ENCODE measurements at regions not wholly inside any gene's neighbourhood (a gene's known extent, or its start where the extent isn't known, plus 50 kb on each side); places are given as distances from the start of the nearest gene placed in this dataset.
A peak's percentile ranks its signal among the peaks of the same experiment; 100 is the strongest.

DNA sequence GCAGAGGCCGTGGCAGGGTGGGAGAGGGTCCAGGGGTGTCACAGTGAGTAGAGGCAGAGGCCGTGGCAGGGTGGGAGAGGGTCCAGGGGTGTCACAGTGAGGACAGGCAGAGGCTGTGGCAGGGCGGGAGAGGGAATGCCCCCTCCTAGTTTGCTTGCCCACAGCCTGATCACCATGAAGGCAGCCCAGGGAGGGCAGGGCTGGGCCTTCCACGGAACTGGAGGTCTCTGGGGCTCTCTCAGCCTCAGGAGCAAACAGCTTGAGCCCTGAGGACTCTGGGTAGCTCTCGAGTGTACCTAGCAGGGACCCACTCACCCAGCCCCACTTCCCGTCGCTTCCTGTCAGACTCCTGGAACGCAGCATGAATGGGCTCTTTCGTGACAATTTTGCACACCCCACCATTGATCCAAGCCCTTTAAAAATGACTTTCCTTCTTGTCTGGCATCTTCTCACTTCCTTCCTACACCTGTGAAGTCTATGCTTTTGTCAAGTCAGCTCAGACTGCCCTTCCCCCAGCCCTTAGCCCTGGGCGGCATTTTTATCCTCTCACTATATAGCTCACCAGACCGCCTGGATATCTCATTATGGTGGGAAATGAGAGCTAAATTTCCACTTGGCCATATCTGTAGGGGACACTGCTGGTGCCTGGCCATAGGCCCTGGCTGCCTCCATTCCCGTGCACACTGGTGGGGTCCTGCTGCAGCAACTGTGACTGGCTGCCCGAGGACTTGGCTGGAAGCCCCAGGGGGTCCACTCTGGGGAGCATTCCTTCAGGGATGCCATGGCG is 140.3 kb downstream of the CDC5L start:
- DNase-seq (no peak), ATAC-seq (peak; percentile 6)
- Mint-ChIP-seq H3K4me1 (peaks cover 22% of the 10 kb centered on the region), H3K27me3 (peaks cover 24% of the 10 kb centered on the region), H3K4me3 (no peak overlapping the region), H3K9me3 (no peaks in the 10 kb centered on the region), H3K27ac (no peak overlapping the region), H3K36me3 (ENCODE audit: low read depth) (no peaks in the 10 kb centered on the region)

DNA sequence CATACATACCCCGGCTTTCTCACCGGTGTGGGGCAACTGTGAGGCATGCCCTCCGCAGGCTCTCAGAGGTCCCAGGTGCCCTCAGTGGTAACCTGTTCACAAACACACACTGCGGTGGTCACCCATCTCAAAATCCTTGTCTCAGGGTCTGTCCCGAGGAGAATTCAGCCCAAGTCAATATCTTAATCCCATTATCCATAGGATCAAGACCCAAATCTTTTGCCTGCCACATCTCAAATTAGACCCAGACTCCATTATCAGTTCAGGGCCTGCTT is 140.8 kb downstream of the CDC5L start:
- Mint-ChIP-seq H3K4me3 (no peak overlapping the region), H3K27me3 (peaks cover 21% of the 10 kb centered on the region), H3K9me3 (no peaks in the 10 kb centered on the region), H3K4me1 (peaks cover 22% of the 10 kb centered on the region), H3K27ac (no peak overlapping the region), H3K36me3 (ENCODE audit: low read depth) (no peaks in the 10 kb centered on the region)
- no peak for ATAC-seq
- no peak for DNase-seq

DNA sequence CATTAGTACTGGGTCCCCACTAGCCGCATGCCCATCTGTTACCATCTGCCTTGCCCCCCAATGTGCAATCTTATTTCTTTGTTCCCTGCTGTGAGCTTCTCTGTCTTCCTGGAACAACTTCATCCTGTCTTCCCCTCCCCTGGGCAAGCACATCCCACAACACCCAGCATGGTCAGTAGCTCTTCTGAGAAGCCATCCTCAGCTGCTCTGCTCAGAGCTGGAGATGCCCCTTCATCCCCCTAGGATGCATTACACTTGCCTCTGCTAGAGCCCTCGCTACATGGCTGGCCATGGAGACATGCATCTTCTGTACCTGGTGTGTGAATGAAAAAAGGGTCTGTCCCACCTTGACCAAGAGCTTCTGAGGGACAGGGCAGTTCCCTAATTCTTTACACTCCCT is 141.2 kb downstream of the CDC5L start:
- Mint-ChIP-seq H3K4me1 (peaks cover 22% of the 10 kb centered on the region), H3K9me3 (no peaks in the 10 kb centered on the region), H3K4me3 (no peak overlapping the region), H3K27me3 (peaks cover 21% of the 10 kb centered on the region), H3K27ac (no peak overlapping the region), H3K36me3 (ENCODE audit: low read depth) (no peaks in the 10 kb centered on the region)
- no peak for ATAC-seq
- no peak for DNase-seq

DNA sequence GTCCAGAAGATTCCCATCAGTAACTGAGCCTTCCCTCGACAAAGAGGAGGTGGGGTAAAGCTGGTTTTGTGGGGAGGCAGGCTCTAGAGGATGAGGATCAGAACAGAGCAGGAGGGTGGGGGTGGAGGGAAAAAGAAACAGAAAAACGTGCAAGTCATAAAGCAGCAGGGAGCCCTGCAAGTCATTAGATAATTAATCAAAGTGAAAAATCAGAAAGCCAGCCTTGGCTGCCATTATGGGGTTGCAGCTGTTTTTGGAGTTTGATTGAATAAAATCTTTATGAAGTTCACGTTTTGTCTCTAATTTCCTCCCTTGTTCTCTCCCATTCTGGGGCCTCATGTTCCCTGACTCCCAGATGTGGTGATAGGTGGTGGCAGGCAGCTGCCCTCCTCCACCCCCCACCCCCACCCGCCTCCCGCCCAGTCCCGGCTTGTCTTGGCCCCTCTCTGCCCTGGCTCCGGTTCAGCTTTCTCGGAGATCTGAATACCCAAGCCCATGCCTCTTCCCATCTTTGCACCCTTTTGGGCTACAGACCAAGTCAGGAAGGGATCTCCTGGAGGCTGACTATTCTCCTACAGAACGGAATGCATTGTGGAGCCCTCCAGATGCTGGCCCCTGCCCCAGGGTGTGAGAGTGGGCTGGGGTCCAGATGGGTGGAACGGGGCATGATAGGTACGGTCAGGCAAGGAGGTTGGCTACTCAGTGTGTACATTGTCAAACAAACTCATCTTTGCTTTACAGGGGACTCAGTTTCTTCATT is 141.8 kb downstream of the CDC5L start:
- peaks cover 18% of the 10 kb centered on the region for H3K27me3 Mint-ChIP-seq
- peaks cover 22% of the 10 kb centered on the region for H3K4me1 Mint-ChIP-seq
- DNase-seq, result no peak
- no peaks in the 10 kb centered on the region for H3K9me3 Mint-ChIP-seq
- ATAC-seq, result no peak
- no peaks in the 10 kb centered on the region for H3K36me3 Mint-ChIP-seq (ENCODE audit: low read depth)
- no peak overlapping the region for H3K27ac Mint-ChIP-seq
- H3K4me3 Mint-ChIP-seq, result no peak overlapping the region

DNA sequence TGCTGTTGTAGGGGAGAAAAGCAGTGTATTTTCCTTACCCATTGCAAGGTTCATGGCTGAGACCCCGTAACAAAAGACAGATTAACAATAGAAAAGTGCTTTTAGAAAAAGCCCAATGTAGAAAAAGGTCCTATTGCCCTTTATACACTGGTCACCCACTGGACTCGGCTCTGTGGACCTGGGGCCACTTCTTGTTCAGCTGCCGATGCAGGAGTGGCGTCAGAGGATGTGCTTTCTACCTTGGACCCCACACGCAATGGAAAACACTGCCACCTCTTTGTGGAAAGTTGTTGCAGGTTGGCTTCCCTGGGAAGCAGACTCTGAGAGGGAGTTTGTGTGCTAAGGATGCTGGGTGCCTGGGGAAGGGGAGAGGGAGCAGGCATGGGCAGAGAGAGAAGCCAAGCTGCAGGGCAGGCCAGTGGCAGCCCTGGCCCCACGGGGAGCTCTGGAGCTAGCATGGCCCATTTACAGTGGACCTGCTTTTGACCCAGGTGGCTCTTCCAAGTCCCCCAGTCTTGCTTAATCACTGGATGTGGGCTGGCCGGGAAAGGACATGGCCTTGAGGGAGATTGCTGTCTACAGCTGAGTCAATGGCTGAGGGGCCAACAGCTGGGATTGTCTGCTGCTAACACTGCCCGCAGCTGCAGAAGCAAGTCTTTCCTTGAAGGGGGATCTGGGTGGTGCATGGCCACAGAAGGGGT is 142.9 kb downstream of the CDC5L start:
- H3K36me3 Mint-ChIP-seq (ENCODE audit: low read depth), result no peaks in the 10 kb centered on the region
- DNase-seq (no peak), ATAC-seq (no peak)
- no peak overlapping the region for H3K4me3 Mint-ChIP-seq
- H3K9me3 Mint-ChIP-seq, result no peaks in the 10 kb centered on the region
- H3K4me1 Mint-ChIP-seq, result peaks cover 16% of the 10 kb centered on the region
- H3K27me3 Mint-ChIP-seq, result peaks cover 15% of the 10 kb centered on the region
- no peak overlapping the region for H3K27ac Mint-ChIP-seq

DNA sequence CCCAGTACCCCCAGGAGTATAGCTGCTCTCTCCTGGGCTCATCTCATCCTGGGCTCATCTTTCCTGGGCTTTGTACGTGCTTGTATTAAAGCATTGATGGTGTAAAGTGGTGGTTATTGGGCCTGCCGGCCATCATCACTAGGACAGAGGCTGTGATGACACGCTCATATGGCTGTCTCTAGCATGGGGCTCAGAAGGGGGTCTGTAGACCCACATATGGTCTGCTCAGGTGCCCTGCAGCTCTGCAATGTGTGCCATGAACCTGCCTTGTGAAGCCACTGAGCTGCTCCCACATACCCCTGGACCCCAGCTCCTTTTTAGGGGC is 143.4 kb downstream of the CDC5L start:
- H3K9me3 Mint-ChIP-seq, result no peaks in the 10 kb centered on the region
- H3K36me3 Mint-ChIP-seq (ENCODE audit: low read depth), result no peaks in the 10 kb centered on the region
- H3K4me3 Mint-ChIP-seq, result no peak overlapping the region
- ATAC-seq (no peak), DNase-seq (no peak)
- H3K27me3 Mint-ChIP-seq, result peaks cover 11% of the 10 kb centered on the region
- peaks cover 15% of the 10 kb centered on the region for H3K4me1 Mint-ChIP-seq
- no peak overlapping the region for H3K27ac Mint-ChIP-seq

DNA sequence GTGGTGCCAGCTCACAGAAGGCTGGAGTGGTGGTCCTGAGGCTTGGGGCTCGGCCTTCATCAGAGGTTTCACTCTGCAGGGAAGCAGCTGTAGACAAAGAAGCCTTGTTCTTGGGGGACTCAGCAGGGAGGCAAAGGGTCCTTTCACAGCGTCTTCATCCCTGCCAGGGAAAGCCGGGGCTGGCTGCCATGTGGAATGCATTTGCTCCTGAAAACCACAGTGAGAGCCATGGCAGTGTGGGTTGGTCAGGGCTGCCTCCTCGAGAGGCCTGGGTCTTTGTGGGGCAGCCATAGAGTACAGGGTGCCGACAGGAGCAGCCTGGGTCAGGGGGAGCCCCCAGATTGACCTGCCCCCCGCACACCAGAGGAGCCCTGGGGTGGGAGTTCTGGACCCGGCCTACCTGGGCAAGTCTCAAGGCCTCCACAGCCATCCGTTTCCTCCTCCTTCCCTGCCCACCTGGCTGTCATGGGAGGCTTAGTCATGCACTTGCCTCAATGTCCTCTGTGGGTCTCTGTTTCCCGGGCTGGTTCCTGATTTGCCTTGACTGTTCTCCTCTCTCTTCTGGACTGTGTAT is 144.0 kb downstream of the CDC5L start:
- peaks cover 15% of the 10 kb centered on the region for H3K4me1 Mint-ChIP-seq
- DNase-seq, result no peak
- ATAC-seq, result no peak
- H3K27ac Mint-ChIP-seq, result no peak overlapping the region
- H3K36me3 Mint-ChIP-seq (ENCODE audit: low read depth), result no peaks in the 10 kb centered on the region
- no peaks in the 10 kb centered on the region for H3K9me3 Mint-ChIP-seq
- H3K4me3 Mint-ChIP-seq, result no peak overlapping the region
- peaks cover 9% of the 10 kb centered on the region for H3K27me3 Mint-ChIP-seq

DNA sequence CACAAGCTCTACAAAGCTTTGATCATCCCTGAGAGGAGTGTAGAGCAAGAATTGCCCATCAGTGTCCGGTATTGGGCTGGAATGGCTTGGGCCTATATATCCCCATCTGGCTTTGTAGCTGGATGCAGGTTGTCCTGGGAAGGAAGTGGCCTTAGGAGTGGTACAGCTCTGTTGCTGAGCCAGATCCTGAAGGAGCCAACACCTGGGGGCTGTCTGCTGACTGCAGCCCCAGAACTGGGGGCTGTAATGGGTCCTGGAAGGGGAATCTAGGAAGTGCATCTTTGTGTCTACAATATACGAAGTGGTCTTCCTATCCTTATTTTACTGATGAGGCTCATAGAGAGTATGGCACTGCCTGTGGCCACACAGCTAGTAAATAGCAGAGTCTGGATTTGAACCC is 145.9 kb downstream of the CDC5L start:
- Mint-ChIP-seq H3K36me3 (ENCODE audit: low read depth) (no peaks in the 10 kb centered on the region), H3K27me3 (peaks cover 6% of the 10 kb centered on the region), H3K4me3 (no peak overlapping the region), H3K9me3 (no peaks in the 10 kb centered on the region), H3K4me1 (peaks cover 2% of the 10 kb centered on the region), H3K27ac (no peak overlapping the region)
- ATAC-seq (no peak), DNase-seq (no peak)

DNA sequence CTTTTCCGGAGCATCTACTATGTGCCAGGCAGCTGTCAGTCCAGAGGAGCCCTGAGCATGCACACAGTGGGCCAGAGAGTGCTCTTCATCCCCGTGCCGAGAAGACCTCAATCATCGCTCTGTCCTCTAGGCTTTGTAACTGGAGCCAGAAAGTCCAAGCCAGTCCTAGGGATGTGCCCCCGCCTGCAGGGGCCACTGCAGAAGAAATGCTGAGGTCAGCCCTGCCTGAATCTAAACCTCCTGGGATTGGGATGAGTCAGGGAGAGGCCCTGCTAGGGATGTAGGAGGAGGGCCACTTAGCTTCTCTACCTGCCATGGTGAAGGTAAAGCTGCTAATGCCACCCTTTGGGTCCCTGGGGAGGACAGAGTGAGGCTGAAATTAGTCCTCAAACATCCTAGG is 146.8 kb downstream of the CDC5L start:
- Mint-ChIP-seq H3K36me3 (ENCODE audit: low read depth) (no peaks in the 10 kb centered on the region), H3K27me3 (peaks cover 2% of the 10 kb centered on the region), H3K27ac (no peak overlapping the region), H3K9me3 (no peaks in the 10 kb centered on the region), H3K4me3 (no peak overlapping the region), H3K4me1 (no peaks in the 10 kb centered on the region)
- DNase-seq (no peak), ATAC-seq (no peak)

DNA sequence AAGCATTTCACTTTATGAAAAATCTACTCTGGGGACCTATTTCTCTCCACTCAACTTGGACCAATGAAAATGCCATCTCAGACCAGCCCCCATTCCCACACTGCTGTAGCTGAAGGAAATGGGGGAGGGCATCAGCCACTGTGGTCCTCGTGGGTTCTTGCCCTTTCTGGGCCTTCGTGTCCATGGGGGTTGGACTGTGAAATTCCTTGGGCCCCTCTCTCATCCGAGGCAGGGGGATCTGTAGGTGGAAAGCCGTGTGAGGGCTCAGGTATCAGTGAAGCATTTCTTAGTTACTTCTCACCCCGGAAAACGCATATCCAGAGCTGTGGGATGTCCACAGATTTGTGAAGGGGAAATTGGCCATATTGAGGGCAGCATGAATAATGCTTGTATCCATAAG is 147.9 kb downstream of the CDC5L start:
- ATAC-seq (no peak), DNase-seq (no peak)
- no peaks in the 10 kb centered on the region for H3K4me1 Mint-ChIP-seq
- H3K9me3 Mint-ChIP-seq, result no peaks in the 10 kb centered on the region
- no peak overlapping the region for H3K4me3 Mint-ChIP-seq
- H3K36me3 Mint-ChIP-seq (ENCODE audit: low read depth), result no peaks in the 10 kb centered on the region
- H3K27me3 Mint-ChIP-seq, result peaks cover 2% of the 10 kb centered on the region
- H3K27ac Mint-ChIP-seq, result no peak overlapping the region

DNA sequence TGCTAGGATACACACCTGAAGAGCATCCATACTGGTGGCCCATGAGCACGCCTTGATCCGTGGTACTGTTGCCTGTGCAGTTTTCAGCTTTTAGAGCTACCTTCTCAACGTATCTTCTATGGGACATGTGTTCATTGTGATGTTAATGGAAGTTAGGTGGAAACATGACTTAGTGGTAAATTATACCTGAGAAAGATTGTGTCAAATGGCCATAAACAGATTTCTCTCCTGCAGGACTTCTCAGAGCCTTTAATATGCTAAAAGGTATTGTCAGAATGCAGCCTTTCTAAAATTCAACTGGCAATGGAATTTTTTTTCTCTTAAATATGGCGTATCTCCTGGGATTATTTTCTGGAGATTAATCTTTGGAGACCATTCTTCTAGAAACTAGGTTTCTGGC is 148.5 kb downstream of the CDC5L start:
- Mint-ChIP-seq H3K9me3 (no peaks in the 10 kb centered on the region), H3K4me1 (no peaks in the 10 kb centered on the region)

DNA sequence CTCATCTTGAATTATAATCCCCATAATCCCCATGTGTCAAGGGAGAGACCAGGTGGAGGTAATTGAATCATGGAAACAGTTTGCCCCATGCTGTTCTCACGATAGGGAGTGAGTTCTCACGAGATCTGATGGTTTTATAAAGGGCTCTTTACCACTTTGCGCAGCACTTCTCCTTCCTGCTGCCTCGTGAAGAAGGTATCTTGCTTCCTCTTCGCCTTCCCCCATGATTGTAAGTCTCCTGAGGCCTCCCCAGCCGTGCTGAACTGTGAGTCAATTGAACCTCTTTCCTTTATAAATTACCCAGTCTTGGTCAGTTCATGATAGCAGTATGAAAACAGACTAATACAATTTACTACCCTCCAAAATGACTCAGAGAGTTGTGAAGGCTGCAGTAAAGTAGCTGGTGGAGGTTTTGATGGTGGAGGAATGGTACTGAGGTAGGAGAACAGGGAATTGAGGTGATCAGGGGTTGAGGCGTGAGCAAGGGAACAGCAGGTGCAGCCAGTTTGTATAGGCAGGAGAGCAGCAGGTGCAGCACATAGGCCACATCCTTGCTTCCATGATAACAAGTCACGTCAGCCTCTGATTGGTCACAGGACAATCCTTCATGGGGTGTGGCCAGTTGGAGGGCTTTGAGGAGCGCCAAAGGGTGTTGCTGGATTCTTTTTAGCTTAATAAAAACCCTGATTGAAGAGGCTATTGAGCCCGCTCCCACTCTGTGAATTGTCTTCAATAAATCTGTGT is 150.0 kb downstream of the CDC5L start:
- Mint-ChIP-seq H3K36me3 (ENCODE audit: low read depth) (no peaks in the 10 kb centered on the region), H3K27ac (no peak overlapping the region), H3K4me1 (no peaks in the 10 kb centered on the region), H3K27me3 (peaks cover 2% of the 10 kb centered on the region), H3K4me3 (no peak overlapping the region), H3K9me3 (no peaks in the 10 kb centered on the region)
- no peak for ATAC-seq
- no peak for DNase-seq

More for the DNA sequence above, 148.5 kb downstream of the CDC5L start:
- Mint-ChIP-seq H3K4me3 (no peak overlapping the region), H3K27me3 (peaks cover 2% of the 10 kb centered on the region), H3K36me3 (ENCODE audit: low read depth) (no peaks in the 10 kb centered on the region), H3K27ac (no peak overlapping the region)
- ATAC-seq (no peak), DNase-seq (no peak)

DNA sequence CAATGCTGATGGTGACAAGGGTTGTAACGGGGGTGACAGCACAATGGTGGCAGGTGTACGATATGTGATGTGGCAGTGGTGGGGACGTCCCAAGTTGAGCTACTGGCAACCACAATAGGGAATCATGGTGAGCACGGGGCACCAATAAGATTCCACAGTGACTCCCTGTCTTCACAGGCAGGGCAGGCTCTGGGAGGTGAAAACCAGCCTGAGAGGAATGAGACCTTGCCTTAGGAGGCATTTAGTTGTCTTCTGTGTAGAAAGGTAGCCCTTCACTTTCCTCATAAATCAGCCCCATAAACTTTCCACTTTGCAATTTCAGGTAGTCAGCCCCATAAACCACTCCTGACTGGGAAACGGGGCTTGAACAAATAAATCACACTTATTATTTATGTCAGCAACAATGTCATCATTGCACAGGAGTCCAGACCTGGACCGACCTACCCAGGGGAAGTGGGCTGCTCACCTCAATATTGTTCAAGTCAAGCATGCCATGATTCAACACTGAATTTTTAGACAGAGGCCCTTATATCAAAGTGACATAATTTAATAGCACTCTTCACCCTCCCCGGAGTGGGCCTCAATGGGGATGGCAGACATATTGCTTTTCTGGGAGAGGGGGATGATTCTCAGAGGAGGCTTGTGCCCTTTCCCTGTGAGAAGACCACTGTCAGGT is 150.8 kb downstream of the CDC5L start:
- H3K27ac Mint-ChIP-seq, result no peak overlapping the region
- DNase-seq, result no peak
- no peaks in the 10 kb centered on the region for H3K27me3 Mint-ChIP-seq
- ATAC-seq, result no peak
- no peaks in the 10 kb centered on the region for H3K36me3 Mint-ChIP-seq (ENCODE audit: low read depth)
- H3K4me1 Mint-ChIP-seq, result no peaks in the 10 kb centered on the region
- no peaks in the 10 kb centered on the region for H3K9me3 Mint-ChIP-seq
- no peak overlapping the region for H3K4me3 Mint-ChIP-seq

DNA sequence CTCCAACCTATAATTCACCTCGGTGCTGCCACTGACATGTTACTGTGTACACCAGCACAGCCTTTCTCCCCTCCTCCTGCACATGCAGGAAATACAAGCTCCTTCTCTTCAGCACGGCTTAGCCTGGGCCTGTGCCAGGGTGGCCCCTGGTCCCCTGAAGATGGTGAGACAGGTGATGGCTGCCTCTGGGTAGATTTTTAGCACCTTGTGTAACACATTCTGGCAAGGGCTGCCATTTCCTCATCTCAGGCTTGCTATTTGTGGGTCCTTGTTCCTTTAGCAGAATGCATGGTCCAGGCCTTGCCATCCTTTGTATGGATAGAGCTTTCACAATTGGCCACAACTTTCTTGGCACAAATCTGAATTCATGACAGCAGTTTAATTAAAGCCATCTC is 151.3 kb downstream of the CDC5L start:
- H3K4me1 Mint-ChIP-seq, result no peaks in the 10 kb centered on the region
- H3K27ac Mint-ChIP-seq, result no peak overlapping the region
- no peaks in the 10 kb centered on the region for H3K27me3 Mint-ChIP-seq
- DNase-seq, result no peak
- H3K4me3 Mint-ChIP-seq, result no peak overlapping the region
- no peaks in the 10 kb centered on the region for H3K36me3 Mint-ChIP-seq (ENCODE audit: low read depth)
- no peak for ATAC-seq
- no peaks in the 10 kb centered on the region for H3K9me3 Mint-ChIP-seq
